ENCODE measurements at regions not wholly inside any gene's neighbourhood (a gene's known extent, or its start where the extent isn't known, plus 50 kb on each side); places are given as distances from the start of the nearest gene placed in this dataset.

GRCh38 chr19:29436591-29437103, 89.1 kb upstream of the VSTM2B start:
- intact Hi-C loops (cut with DNase I) = no loop called here
- no peak for ATAC-seq
- WGBS (ENCODE audit: insufficient coverage, low coverage, low lambda C conversion rate, missing lambda C conversion rate) = 44% methylated on average over 5 of the region's 11 CpGs

GRCh38 chr19:29439021-29439420, 86.8 kb upstream of the VSTM2B start:
- H3K36me3 ChIP-seq = no peaks in the 10 kb centered on the region
- TF ChIP-seq POLR2A (IDR thresholded peaks at IDR 0.05) (no peak), CTCF (IDR thresholded peaks at IDR 0.05) (no peak)
- intact Hi-C loops (cut with DNase I) = no loop called here
- H3K27ac ChIP-seq = no peak overlapping the region
- DNase-seq (no peak), ATAC-seq (no peak)
- H3K4me1 ChIP-seq = no peaks in the 10 kb centered on the region
- H3K27me3 ChIP-seq = no peaks in the 10 kb centered on the region
- no peaks in the 10 kb centered on the region for H3K9me3 ChIP-seq
- H3K4me3 ChIP-seq = no peak overlapping the region

More at GRCh38 chr19:29436591-29437103, 89.1 kb upstream of the VSTM2B start:
- Histone ChIP-seq H3K9me3 (no peaks in the 10 kb centered on the region), H3K4me3 (no peak overlapping the region), H3K36me3 (no peaks in the 10 kb centered on the region), H3K27me3 (no peaks in the 10 kb centered on the region), H3K27ac (no peak overlapping the region), H3K4me1 (no peaks in the 10 kb centered on the region)
- TF ChIP-seq POLR2A (IDR thresholded peaks at IDR 0.05) = no peak
- TF ChIP-seq CTCF (IDR thresholded peaks at IDR 0.05) = no peak
- DNase-seq = no peak

- intact Hi-C loops (cut with DNase I) = no loop called here
- DNase-seq (no peak), ATAC-seq (no peak)
- Histone ChIP-seq H3K36me3 (no peaks in the 10 kb centered on the region), H3K27me3 (no peaks in the 10 kb centered on the region), H3K4me3 (no peak overlapping the region), H3K9me3 (no peaks in the 10 kb centered on the region), H3K4me1 (no peaks in the 10 kb centered on the region), H3K27ac (no peak overlapping the region)
- TF ChIP-seq CTCF (IDR thresholded peaks at IDR 0.05) (no peak), POLR2A (IDR thresholded peaks at IDR 0.05) (no peak)
- 28% methylated on average over 2 of the region's 34 CpGs for WGBS (ENCODE audit: insufficient coverage, low coverage, low lambda C conversion rate, missing lambda C conversion rate)
These were observed 85.9 kb upstream of the VSTM2B start for GRCh38 chr19:29439688-29440550.

GRCh38 chr19:29442094-29442493, 83.7 kb upstream of the VSTM2B start:
- WGBS (ENCODE audit: insufficient coverage, low coverage, low lambda C conversion rate, missing lambda C conversion rate) = 33% methylated on average over 4 of the region's 7 CpGs
- intact Hi-C loops (cut with DNase I) = no loop called here
- H3K36me3 ChIP-seq = no peaks in the 10 kb centered on the region
- no peaks in the 10 kb centered on the region for H3K27me3 ChIP-seq
- no peaks in the 10 kb centered on the region for H3K4me1 ChIP-seq
- peak in 1 of 3 donors; percentile 15 for DNase-seq
- no peak for ATAC-seq
- no peaks in the 10 kb centered on the region for H3K9me3 ChIP-seq
- no peak for TF ChIP-seq CTCF (IDR thresholded peaks at IDR 0.05)
- H3K4me3 ChIP-seq = no peak overlapping the region
- no peak overlapping the region for H3K27ac ChIP-seq

All from right lobe of liver (tissue), 6 donors.